HG02852 (cell line): ENCODE measurements at regions not wholly inside any gene's neighbourhood (a gene's known extent, or its start where the extent isn't known, plus 50 kb on each side); places are given as distances from the start of the nearest gene placed in this dataset.
"Not testable (repeated sequence)": the region's sequence is repeated elsewhere in the genome, so short reads cannot be mapped to it uniquely, and the experiment has no call there.

ENCODE experiments used
- ATAC-seq: cut with Tn5 transposase; IDR thresholded peaks from one replicate; pipeline ENCODE4 v1.9.1; 2021; ENCODE audit warnings: mild to moderate bottlenecking, moderate library complexity; ENCODE audit not compliant: unreplicated experiment

DNA sequence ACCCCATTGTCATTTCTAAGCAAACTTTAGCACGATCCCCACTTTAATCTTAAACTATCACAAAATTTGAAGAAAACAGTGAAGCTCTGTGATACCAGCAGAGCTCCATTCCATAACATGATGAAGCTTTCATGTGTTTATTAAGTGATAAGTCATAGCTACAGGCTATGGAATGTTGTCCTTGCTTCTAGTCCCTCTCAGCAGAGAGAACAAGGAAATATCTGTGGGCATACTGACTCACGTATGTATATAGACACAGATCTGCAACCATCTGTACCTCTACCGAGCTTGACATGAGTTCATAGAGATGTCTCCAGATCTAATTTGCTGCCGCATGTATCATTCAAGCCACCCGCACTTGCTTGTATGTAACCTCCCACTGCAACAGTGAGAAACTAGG lies 588.9 kb downstream of the ETS1 start:
- ATAC-seq = no peak

DNA sequence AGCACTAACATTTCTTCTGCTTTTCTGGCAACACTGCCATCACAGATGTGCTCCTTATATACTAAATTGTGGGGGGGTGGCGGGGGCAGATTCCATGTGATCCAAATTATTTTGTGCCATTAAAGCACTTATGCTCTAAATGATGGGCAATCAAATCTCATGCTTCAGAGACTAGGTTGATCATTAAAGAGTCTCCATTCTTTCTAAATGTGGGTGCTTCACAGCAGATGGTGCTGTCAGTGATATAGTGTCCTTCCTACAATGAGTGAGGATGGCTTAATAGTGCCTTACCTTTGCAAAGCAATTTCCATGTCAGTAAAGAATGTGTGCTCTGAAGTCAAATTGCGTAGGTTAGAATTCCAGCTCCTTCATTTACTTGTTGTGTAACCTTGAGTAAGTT lies 589.8 kb downstream of the ETS1 start:
- ATAC-seq = no peak

DNA sequence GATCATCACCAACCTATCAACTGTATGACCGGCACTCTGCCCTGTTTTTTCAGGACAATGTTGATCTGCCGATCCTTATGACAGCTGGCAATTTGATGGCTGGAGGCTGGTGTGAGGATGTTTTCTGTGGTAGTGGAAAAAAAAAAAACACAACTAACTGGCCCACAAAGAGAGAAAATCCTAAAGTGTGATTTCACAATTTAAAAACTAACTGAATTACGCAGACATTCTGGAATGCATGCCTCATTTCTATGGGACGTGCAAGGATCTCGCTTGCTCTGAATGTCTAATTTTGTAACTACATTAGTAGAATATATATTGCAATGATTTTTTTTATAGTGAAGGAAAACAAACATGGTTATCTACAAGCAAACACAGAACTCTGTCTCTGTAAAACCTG lies 590.5 kb downstream of the ETS1 start:
- no peak for ATAC-seq

DNA sequence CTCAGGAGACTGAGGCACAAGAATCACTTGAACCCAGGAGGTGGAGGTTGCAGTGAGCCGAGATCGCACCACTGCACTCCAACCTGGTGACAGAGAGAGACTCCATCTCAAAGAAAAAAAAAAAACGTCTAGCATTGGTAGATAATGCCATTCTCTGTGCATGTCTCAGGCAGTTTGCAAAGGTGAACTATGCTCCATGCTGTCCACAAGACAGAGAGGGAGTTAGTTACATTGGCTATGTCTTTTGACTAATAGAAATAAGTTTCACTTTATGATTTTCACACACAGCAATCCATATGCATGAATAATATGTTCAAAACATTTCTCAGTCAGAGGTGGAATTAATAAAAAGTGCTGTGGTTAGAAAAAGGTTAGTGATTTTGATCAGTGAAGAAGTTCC lies 591.4 kb downstream of the ETS1 start:
- ATAC-seq = no peak

DNA sequence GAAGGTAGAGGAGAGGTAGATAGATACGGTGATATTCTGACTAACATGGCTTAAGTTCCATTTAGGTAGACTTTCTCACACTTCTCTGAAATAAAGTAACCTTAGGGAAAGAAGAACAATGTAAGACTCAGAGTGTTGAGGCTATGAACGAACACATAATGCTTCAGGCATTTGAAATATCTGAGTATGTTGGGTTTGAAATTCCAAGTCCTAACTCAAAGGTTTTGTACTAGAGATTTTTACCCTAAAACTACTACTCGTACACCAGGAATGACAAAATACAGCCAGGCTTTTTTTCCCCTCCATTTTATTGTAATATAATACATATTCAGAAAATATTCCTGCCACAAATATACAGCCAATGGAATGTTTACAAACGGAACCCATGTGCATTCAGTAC lies 592.6 kb downstream of the ETS1 start:
- ATAC-seq = no peak

DNA sequence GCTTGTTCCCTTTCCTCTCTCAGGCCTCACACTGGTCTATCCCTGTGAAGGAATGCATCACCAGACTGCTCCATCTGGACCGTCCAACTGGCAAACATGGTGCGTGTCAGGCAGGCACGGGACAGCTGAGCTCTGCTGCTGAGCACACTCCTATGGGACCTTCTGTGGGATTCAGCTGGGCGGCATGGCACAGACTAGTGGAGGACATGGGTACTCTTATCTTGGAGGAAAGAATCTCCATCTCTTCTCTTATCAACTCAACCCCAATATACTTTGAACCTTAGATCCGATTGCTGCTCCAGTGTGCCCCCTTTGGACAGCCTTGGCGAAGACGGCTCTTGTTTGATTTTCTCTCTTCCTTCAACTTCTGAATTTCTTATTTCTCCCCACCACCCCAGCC lies 593.6 kb downstream of the ETS1 start:
- ATAC-seq = no peak

DNA sequence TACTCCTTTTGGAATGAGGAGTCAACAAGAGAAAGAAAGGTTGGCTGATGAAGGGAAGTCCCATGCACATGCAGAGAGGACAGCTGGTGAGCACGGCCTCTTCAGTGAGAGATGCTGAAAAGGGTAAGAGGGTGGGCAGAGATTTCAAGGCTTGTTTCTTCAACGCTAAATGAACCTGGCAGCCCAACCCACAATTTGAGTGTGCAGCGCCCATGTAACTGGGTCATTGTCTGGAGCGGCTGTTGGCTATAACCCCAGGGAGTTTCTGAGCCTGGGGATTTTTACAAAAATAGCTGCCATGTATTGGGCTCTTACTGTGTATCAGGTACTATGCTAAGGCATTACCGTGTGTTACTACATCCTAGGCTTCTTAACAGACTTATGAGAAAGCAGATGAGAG lies 594.1 kb downstream of the ETS1 start:
- no peak for ATAC-seq

DNA sequence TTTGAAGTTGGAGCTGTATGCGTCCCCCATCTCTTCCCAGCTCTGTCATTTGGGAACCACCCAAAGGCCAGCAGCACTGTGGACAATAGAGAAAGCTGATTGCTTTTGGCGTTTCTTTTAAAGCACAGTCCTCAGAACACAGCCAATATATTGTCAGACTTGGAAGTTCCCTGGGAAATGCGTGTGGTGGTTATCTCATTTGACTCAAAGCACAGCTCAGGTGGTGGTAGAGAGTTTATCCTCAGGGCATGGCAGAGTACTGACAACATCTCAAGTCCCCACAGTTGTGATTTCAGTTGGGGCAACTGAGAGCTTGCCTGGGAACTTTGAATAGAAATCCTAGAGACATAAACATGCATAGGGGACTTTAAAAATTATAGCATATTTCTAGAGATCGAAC lies 601.3 kb downstream of the ETS1 start:
- no peak for ATAC-seq

DNA sequence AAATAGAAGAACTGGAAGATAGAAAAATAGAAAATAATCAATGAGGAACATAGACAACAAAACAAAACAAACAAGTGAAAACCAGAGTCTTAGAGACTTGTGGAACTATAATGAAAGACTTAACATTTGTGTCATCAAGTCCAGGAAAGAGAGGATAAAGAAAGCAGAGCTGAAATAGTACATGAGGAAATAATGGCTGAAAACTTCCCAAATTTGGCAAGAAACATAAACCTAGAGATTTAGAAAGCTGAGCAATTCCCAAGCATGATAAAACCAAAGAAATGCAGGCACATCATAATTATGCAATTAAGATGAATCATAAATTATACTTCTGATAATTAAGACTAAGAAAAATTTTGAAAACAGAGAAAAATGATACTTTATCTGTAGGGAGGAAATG lies 614.5 kb downstream of the ETS1 start:
- no peak for ATAC-seq

DNA sequence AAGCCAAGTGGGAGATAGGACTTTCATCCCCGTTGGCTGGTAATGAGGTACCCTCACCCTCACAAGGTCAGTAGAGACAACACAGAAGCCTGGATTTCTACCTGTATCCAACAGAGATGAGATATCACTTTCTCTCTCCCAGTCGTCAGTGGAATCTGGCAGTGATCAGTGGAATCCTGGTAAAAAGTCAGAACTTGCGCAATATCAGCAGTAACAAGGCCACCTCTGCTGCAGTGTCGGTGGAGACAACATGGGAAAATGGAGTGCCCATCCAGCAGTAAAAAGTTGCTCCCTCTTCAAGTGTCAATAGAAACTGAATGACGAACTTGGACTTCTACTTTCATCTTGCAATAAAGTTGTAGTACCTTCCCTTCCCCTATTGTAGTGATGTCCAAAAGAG lies 615.9 kb downstream of the ETS1 start:
- ATAC-seq = no peak

DNA sequence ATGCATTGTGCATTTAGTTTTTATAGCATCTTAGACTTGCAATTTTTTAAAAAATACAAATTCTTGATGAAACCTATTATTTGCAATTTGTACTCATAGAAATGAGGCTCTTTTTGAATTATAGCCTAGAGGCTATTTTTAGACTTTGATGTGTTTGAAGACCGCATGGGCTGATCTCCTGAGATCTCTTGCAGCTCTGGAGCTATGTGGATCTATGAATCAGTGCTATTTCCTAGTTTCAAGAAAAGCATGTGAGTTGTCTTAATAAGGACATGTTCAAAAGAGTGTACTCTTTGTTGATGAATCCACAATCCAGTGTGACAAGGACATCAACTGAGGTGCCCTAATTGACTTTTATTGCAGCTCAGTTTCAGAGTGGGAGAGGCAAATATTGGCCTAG lies 620.5 kb downstream of the ETS1 start:
- no peak for ATAC-seq

DNA sequence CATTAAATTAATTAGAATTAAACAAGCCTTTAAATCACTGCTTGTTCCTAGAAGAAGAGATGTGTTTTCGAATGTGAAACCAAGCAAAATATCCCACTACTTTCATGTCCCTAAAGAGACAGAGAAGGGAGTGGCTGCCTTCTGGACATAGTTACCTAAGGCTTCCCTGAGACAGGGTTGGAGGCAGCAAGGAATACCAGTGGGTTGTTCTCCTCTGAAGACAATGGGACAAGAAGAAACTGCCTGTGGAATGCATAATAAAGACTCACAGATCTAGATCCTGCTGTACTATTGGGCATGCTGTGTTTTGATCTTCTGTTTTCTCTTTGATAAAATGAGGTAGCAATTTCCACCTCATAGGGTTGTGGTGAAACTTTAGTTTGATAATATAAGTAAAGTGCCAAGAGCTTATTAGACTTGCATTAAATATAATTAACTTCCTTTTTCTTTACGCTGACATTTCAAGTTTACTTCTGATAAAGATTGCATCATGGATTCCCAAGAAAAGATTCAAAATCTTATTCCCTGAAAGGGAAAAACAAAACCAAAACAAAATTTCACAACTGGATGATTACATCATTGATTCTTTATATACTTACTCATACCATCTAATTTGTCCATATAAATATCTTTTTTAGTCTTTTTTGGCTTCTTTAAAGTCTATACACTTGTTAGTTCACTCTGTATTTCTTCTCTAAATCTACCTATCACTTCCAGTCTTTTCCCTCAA lies 621.3 kb downstream of the ETS1 start:
- no peak for ATAC-seq

DNA sequence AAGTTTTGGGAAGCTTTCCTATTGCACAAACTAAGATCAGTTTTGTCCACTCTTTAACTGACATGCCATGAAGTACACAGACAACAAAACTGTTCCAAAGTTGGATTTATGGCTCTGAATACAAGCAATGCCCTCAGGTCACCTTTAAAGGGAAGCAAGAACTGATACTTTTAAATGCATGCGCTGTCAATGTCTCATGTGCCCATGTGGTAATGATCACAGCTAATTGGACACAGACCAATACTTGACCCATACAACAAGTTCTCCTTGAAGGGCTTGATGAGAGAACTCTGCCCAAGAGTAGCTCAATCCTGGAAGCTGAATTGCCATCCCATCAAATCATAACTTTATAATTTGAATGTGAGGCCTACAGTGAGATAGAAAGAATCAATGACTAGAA lies 624.9 kb downstream of the ETS1 start:
- ATAC-seq = no peak

DNA sequence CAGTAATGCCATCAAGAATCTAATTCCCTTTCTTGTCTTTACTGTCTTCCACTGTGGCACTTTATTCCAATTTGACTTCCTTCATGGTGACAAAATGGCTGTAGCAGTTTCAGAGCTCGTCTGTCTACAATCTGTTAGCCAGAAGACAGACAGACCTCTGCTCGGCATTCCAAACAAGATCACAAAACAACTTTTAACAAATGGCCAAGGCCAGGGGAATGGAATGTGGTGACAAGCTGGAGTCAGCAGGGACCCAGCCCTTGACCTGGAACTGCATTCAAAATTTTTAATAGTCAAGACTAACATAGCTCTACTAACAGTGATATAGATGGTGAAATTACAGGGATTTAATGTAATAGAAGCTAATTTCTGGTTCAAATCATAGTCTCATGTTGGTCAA lies 637.2 kb downstream of the ETS1 start:
- ATAC-seq = no peak

DNA sequence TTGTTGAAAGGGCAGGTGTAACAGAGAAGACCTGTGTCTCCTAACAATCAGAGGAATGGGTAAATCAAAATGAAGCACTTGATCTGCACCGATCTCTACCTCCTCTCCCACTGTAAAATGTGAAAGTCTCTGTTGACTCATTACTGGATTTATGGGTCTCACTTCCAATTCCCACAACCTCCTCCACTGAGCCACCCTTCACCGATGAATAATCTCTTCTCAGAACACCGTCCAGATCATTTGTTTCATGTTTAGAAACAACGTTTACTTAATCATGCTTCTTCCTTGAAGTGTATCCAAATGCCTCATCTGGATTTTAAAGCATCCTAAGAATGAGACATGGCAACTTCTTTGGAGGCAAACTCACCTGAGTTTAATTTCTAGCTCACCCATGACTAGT lies 643.6 kb downstream of the ETS1 start:
- no peak for ATAC-seq

DNA sequence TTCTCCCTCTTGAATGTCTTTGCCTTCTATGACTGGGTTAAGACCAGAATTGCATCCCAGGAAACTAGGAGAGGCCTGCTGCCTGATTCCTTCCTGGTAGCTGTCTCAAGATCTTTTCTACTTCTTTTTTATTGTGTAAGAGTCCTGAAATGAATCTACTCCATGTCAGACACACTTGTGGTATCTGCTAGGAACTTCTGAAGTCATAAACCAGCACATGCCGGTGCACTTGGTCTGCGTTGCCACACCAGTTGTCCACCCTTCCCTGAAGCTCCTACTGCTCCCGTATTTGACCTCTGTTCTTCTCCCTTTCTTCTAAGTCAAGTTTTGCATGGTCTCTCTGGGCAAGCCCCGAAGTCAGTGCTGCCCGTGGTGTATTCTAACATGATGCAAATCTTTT lies 644.2 kb downstream of the ETS1 start:
- ATAC-seq = no peak

DNA sequence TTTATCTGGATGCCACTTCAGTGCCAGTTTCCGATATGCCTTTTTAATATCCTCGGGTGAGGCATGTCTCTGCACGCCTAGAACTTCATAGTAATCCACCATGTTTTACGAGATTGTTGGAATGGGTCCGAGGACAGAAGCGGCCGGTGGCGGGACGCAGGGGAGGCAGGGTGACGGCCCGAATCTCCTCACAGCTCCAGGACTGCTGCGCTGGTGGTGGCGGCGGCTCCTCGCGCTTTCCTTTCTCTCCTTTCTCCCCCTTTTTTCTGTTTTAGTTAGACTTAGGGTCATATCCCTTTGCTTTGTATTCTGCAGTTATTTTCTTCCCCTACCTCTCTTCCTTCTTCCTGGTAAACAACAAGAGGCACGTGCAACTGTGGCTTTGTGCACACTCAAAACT lies 645.8 kb downstream of the ETS1 start:
- not testable (repeated sequence) for ATAC-seq

DNA sequence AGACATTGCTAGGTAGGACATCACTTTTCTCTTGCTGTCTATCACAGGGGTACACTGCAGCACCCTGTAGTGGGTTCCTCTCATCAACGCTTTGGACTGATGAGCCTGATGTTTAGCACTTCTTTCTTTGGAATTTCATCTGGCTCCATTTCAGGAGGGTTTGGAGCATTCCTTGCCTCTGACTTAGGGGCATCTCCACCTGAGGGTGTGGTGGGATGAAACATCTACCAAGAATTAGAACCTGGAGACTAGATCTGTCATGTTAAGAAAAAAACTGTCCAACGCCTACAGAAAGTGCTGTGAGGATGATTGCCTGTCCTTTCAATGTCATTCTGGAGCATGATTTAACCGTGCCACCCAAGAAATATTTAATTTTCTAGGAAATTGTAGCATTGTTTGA lies 648.4 kb downstream of the ETS1 start:
- ATAC-seq = no peak

DNA sequence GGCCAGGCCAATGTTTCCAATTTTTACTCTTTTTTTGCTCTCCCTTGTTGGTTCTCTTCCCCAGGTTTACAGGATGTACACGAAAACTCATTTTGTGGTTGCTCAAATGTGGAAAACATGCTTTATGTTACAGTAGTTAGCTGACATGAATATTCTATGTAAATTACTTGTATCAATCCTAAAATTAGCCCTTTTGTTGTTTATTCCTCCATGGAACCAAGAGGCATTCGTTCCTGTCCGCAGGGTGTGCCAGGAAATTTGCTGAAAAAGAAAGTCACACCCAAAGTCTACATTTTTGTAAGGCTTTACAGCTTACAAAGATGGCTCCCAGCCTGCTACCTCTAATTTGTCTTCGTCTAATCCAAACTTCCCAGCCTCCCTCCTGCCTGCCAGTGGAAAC lies 652.3 kb downstream of the ETS1 start:
- no peak for ATAC-seq

DNA sequence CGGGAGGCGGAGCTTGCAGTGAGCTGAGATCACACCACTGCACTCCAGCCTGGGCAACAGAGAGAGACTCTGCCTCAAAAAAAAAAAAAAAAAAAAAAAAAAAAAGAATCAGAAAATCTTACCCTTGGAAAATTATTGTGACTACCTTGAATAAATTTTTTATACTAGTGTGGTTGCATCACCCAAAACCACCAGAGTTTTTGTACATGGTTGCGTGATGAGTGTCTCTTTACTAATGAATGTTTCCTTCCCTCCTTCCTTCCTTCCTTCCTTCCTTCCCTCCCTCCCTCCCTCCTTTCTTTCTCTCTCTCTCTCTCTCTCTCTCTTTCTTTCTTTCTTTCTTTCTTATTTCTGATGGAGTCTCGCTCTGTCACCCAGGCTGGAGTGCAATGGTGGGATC lies 653.4 kb downstream of the ETS1 start:
- not testable (repeated sequence) for ATAC-seq

DNA sequence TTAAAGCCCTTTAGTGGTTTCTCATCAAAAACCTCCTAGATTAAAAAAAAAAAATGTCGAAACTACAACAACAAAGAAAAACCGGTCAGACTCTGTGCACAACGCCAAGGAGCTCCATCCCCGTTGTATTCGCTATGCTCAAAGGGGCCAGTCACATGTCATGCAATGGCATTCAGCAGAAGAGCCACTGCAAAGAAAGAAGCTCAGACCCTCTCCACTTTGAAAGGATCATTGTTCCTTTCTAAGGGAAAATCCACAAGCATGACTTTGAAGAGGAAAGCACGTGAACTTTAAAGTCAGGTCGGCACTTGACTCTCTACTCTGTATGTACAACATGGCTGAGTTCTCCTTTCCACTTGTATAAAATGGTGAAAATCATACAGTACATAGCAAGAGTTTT lies 655.6 kb downstream of the ETS1 start:
- ATAC-seq = no peak

DNA sequence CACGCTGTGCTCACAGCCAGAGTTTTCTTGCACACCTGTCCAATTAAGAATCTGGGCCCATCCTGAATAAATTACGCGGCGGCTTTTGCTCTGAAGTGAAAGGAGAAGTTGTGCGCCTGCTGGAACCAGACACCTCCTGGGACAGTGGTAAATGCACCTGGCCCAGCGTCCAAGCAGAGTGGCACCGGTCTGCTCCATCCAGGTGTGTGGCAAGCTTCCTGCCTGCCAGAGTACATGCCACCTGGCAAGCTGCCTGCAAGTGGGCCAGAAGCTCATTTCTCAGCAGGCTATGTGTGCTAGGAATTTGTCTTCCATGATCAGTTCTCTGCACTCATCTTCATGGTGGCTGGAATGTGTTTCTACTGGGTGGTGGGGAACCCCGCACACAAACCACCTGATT lies 660.6 kb downstream of the ETS1 start:
- ATAC-seq = no peak

DNA sequence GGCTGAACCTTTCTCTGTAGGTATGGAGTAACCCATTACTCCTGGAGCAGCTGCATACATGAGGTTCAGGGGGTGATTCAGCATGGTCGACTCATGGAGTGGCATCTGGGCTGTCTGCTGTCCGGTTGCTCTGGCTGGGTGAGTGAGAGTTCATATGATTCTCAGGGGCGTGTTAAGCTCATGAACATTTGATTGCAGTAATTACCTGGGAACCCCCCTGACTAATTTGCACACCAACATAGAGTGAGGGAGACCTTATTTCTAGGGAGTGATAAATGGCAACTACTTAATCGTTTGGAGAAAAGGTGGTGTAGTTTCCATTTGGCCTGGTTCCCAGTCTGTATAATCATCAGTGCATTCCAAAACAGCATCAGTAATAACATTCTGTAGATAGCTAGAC lies 661.9 kb downstream of the ETS1 start:
- ATAC-seq = no peak
